Spleen (tissue), 11 donors: ENCODE measurements at regions not wholly inside any gene's neighbourhood (a gene's known extent, or its start where the extent isn't known, plus 50 kb on each side); places are given as distances from the start of the nearest gene placed in this dataset.

Experiments
- DNase-seq: peaks from one replicate; pipeline ENCODE4 v3.0.0-alpha.2; 2020
- H3K27ac ChIP-seq, 8 donors: fragments of 200-600 bp; sonication (generic) in 7 of 8; 1 replicate in 4 of 8; 2 replicates in 4 of 8; pipeline versions ENCODE4 v1.5.0 to v1.8.0; 2016 to 2021; ENCODE audit warnings: inconsistent platforms in 4 of 8, mild to moderate bottlenecking in 4 of 8, moderate library complexity in 1 of 8
- H3K27me3 ChIP-seq, 7 donors: fragments of 200-600 bp; sonication (generic) in 6 of 7; replicated peaks in 1 of 7; 1 replicate in 4 of 7; 2 replicates in 3 of 7; pipeline versions ENCODE4 v1.5.0 to v1.8.0; 2016 to 2021; ENCODE audit warnings: inconsistent platforms in 3 of 7, mild to moderate bottlenecking in 1 of 7
- H3K36me3 ChIP-seq, 6 donors: fragments of 200-600 bp; sonication (generic) in 5 of 6; 1 replicate in 4 of 6; 2 replicates in 2 of 6; pipeline versions ENCODE4 v1.5.0 to v1.8.0; 2016 to 2021; ENCODE audit warnings: inconsistent platforms in 2 of 6
- H3K4me1 ChIP-seq, 6 donors: fragments of 200-600 bp; sonication (generic) in 5 of 6; 1 replicate in 3 of 6; 2 replicates in 3 of 6; pipeline versions ENCODE4 v1.5.0 to v1.8.0; 2016 to 2021; ENCODE audit warnings: inconsistent platforms in 3 of 6
- H3K4me3 ChIP-seq, 8 donors: fragments of 200-600 bp; sonication (generic) in 7 of 8; 1 replicate in 4 of 8; 2 replicates in 4 of 8; pipeline versions ENCODE4 v1.5.0 to v1.8.0; 2016 to 2021; ENCODE audit warnings: inconsistent platforms in 4 of 8, mild to moderate bottlenecking in 4 of 8, moderate library complexity in 2 of 8
- H3K9me3 ChIP-seq, 8 donors: fragments of 200-600 bp; sonication (generic) in 7 of 8; 1 replicate in 4 of 8; 2 replicates in 4 of 8; pipeline versions ENCODE4 v1.5.0 to v1.8.0; 2016 to 2021; ENCODE audit warnings: inconsistent platforms in 4 of 8
- POLR2A ChIP-seq, 3 donors: fragments of 450-650 bp; IDR thresholded peaks; one replicate each; pipeline ENCODE4 v1.5.1; 2017; ENCODE audit warnings: antibody characterized with exemption in 3 of 3, mild to moderate bottlenecking in 1 of 3
- POLR2AphosphoS5 ChIP-seq, 3 donors: sonication (generic); formaldehyde crosslinking; IDR thresholded peaks; one replicate each; pipeline ENCODE4 v1.5.1; 2017; ENCODE audit warnings: antibody characterized with exemption in 3 of 3
- WGBS, 5 donors: extraction: QIAGEN DNeasy Blood & Tissue Kit in 3 of 5; methylation state at CpG; one replicate each; pipeline versions ENCODE4 v1.1.5 to v1.1.7; 2013 to 2018; 5-methylcytosine and 5-hydroxymethylcytosine counted together
- intact Hi-C: fragments of 100-400 bp; cut with DNase I; formaldehyde crosslinking; loops from one replicate; pipeline ENCODE4 v1.15.0; 2023; ENCODE audit warnings: low total_unique reads
- TF ChIP-seq, protein P1 (sequence below), 11 experiments: fragments of 200-600 bp in 7 of 11; fragments of 450-650 bp in 4 of 11; sonication (generic) in 4 of 11; IDR thresholded peaks in 8 of 11; conservative IDR thresholded peaks in 3 of 11; 1 replicate in 7 of 11; 2 replicates in 4 of 11; pipeline versions ENCODE4 v1.4.0 to v1.8.0; 2016 to 2021; ENCODE audit warnings: antibody characterized with exemption in 11 of 11, inconsistent platforms in 4 of 11, mild to moderate bottlenecking in 1 of 11
- donor health status: healthy with polysubstance abuse.
- donor health status: DM: no; HTN: no; CAD: no; lungs with moderate emphysema.
- donor health status: DM: no; HTN: no; CAD: no.
- donor health status: Bipolar disorder and iron deficiency.
- donor health status: healthy.
- donor health status: DM: no; HTN: no; CAD: no.
- donor health status: DM: yes; HTN: yes; CAD: no.

DNA sequence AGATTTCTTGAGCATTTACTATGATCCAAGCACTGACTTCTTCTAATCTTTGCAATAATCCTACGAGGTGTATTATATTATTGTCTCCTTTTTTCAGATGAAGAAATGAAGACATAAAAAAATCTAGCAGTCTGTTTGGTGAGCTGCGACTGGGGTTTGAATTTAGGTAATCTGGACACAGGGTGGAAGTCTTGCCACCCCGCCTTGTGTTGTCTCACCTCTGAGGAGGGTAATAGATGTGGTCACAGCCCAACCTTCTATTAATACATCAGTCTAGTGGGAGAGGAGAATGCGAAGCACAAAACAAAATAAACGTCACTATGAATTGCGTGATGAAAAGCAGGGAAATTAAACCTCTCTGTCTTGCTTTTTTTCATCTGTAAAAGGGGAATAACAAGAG, 993.9 kb downstream of the VRK1 start:
- 76 to 85% (median 81%) methylated on average over 6 of the region's 6 CpGs for WGBS, 5 donors
- Histone ChIP-seq H3K4me1 (no peaks in the 10 kb centered on the region), H3K4me3 (no peak overlapping the region), H3K27ac (no peak overlapping the region), H3K9me3 (no peaks in the 10 kb centered on the region), H3K27me3 (no peaks in the 10 kb centered on the region), H3K36me3 (no peaks in the 10 kb centered on the region)
- DNase-seq: no peak
- intact Hi-C loops: no loop called here
- TF ChIP-seq, protein P1, sequence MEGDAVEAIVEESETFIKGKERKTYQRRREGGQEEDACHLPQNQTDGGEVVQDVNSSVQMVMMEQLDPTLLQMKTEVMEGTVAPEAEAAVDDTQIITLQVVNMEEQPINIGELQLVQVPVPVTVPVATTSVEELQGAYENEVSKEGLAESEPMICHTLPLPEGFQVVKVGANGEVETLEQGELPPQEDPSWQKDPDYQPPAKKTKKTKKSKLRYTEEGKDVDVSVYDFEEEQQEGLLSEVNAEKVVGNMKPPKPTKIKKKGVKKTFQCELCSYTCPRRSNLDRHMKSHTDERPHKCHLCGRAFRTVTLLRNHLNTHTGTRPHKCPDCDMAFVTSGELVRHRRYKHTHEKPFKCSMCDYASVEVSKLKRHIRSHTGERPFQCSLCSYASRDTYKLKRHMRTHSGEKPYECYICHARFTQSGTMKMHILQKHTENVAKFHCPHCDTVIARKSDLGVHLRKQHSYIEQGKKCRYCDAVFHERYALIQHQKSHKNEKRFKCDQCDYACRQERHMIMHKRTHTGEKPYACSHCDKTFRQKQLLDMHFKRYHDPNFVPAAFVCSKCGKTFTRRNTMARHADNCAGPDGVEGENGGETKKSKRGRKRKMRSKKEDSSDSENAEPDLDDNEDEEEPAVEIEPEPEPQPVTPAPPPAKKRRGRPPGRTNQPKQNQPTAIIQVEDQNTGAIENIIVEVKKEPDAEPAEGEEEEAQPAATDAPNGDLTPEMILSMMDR (IDR thresholded peaks at IDR 0.05 in 8 of 11, conservative IDR thresholded peaks at IDR 0.05 in 3 of 11): no peak
- TF ChIP-seq POLR2A (IDR thresholded peaks at IDR 0.05) (no peak), POLR2AphosphoS5 (IDR thresholded peaks at IDR 0.05) (no peak)

DNA sequence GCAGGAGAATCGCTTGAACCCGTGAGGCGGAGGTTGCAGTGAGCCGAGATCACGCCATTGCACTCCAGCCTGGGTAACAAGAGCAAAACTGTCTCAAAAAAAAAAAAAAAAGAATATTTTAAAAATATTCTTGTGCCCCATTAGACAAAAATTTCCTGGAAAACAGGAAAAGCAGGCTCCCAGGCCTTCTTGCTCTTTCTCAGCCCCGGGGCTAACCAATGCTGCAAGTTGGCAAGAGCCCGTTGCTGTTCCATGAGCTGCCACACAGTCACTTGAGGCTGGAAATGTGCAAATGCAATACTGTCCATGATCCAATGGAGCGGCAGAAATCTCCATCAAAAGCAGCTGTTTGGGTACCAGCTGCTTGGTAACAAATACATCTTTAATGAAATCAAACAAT, 994.7 kb downstream of the VRK1 start:
- no peaks in the 10 kb centered on the region for H3K27me3 ChIP-seq
- no peak overlapping the region for H3K27ac ChIP-seq
- H3K4me3 ChIP-seq: no peak overlapping the region
- intact Hi-C loops: no loop called here
- WGBS, 5 donors: 85 to 93% (median 89%) methylated on average over 8 of the region's 8 CpGs
- H3K36me3 ChIP-seq: no peaks in the 10 kb centered on the region
- H3K4me1 ChIP-seq: no peaks in the 10 kb centered on the region
- TF ChIP-seq POLR2A (IDR thresholded peaks at IDR 0.05): no peak
- no peak for TF ChIP-seq POLR2AphosphoS5 (IDR thresholded peaks at IDR 0.05)
- TF ChIP-seq, protein P1 (IDR thresholded peaks at IDR 0.05 in 8 of 11, conservative IDR thresholded peaks at IDR 0.05 in 3 of 11): no peak
- no peak for DNase-seq
- H3K9me3 ChIP-seq: no peaks in the 10 kb centered on the region

DNA sequence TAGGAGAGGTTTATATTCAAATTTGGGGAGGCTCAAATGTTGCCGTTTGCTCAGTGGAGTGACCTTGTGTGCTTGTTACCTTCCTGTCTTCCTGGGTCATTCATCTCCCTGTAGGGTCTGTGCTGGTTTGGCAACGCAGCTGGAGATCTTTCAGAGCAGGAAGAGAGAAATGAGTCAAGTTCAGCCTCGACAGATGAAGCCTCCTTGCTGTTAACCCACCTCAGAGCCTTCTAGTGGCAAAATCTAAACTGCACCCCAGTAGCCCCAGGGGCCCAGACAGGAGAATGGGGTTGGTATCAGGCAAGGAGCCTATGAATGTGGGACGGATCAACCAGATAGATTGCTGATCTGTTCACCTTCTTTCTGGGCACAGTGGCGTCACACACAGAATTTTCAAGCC, 999.3 kb downstream of the VRK1 start:
- Histone ChIP-seq H3K36me3 (no peaks in the 10 kb centered on the region), H3K27ac (no peak overlapping the region), H3K27me3 (no peaks in the 10 kb centered on the region), H3K4me3 (no peak overlapping the region), H3K9me3 (no peaks in the 10 kb centered on the region), H3K4me1 (no peaks in the 10 kb centered on the region)
- TF ChIP-seq POLR2AphosphoS5 (IDR thresholded peaks at IDR 0.05) (no peak), POLR2A (IDR thresholded peaks at IDR 0.05) (no peak)
- TF ChIP-seq, protein P1 (IDR thresholded peaks at IDR 0.05 in 8 of 11, conservative IDR thresholded peaks at IDR 0.05 in 3 of 11): no peak
- 44 to 72% (median 63%) methylated on average over 5 of the region's 5 CpGs for WGBS, 5 donors
- no peak for DNase-seq
- intact Hi-C loops: no loop called here

DNA sequence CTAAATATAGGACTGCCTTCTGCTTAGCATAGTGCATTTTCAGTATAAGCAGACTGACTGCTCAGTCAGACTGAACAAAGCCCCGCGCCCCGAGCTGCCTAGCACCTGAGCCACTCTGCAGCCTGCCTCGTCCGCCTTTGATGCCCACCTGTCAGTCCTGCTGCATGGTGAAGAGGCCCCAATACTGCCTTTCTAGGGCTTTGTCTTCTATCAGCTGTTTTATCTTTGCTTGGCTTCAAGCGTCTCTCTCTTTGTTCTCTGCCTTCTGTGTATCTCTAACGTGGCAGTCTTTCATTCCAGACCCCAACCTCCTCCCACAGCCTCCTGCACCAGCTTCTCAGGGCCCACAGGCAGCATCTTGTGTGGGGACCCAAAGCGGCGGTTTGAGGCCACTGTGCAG, 1001.0 kb downstream of the VRK1 start:
- Histone ChIP-seq H3K4me3 (no peak overlapping the region), H3K36me3 (no peaks in the 10 kb centered on the region), H3K9me3 (no peaks in the 10 kb centered on the region), H3K4me1 (no peaks in the 10 kb centered on the region), H3K27ac (no peak overlapping the region), H3K27me3 (no peaks in the 10 kb centered on the region)
- DNase-seq: no peak
- TF ChIP-seq POLR2AphosphoS5 (IDR thresholded peaks at IDR 0.05): no peak
- TF ChIP-seq POLR2A (IDR thresholded peaks at IDR 0.05): no peak
- TF ChIP-seq, protein P1 (IDR thresholded peaks at IDR 0.05 in 8 of 11, conservative IDR thresholded peaks at IDR 0.05 in 3 of 11): no peak
- intact Hi-C loops: no loop called here
- WGBS, 5 donors: 74 to 85% (median 83%) methylated on average over 9 of the region's 9 CpGs
